Hepatocyte (in vitro differentiated cells): ENCODE measurements at regions not wholly inside any gene's neighbourhood (a gene's known extent, or its start where the extent isn't known, plus 50 kb on each side); places are given as distances from the start of the nearest gene placed in this dataset.

Experiments used
- DNase-seq: peaks from one replicate; pipeline ENCODE4 v3.0.0-alpha.2; 2016; ENCODE audit warnings: low spot score
- H2AFZ ChIP-seq: fragments of 200-600 bp; sonication (generic); 2 replicates; pipeline ENCODE4 v1.6.0; 2016; ENCODE audit warnings: antibody characterized with exemption, mild to moderate bottlenecking
- H3K27ac ChIP-seq: fragments of 200-600 bp; sonication (generic); 2 replicates; pipeline ENCODE4 v1.5.1; 2016; ENCODE audit warnings: mild to moderate bottlenecking
- H3K27me3 ChIP-seq: fragments of 200-600 bp; sonication (generic); 2 replicates; pipeline ENCODE4 v1.6.1; 2016
- H3K36me3 ChIP-seq: fragments of 200-600 bp; sonication (generic); replicated peaks from 2 replicates; pipeline ENCODE4 v1.5.1; 2016; ENCODE audit warnings: low read depth; ENCODE audit not compliant: insufficient read depth
- H3K4me1 ChIP-seq: fragments of 200-600 bp; sonication (generic); 2 replicates; pipeline ENCODE4 v1.5.1; 2016; ENCODE audit warnings: mild to moderate bottlenecking, moderate library complexity; ENCODE audit not compliant: insufficient read depth
- H3K4me2 ChIP-seq: fragments of 200-600 bp; sonication (generic); 2 replicates; pipeline ENCODE4 v1.6.0; 2016
- H3K4me3 ChIP-seq: fragments of 200-600 bp; sonication (generic); 2 replicates; pipeline ENCODE4 v1.5.1; 2016; ENCODE audit warnings: mild to moderate bottlenecking
- H3K79me2 ChIP-seq: fragments of 200-600 bp; sonication (generic); 2 replicates; pipeline ENCODE4 v1.6.0; 2017; ENCODE audit warnings: mild to moderate bottlenecking
- H3K9me2 ChIP-seq: fragments of 200-600 bp; sonication (generic); replicated peaks from 2 replicates; pipeline ENCODE4 v1.6.0; 2017; ENCODE audit warnings: mild to moderate bottlenecking; ENCODE audit not compliant: insufficient read depth
- H3K9me3 ChIP-seq: fragments of 200-600 bp; sonication (generic); 2 replicates; pipeline ENCODE4 v1.5.1; 2016; ENCODE audit warnings: low read depth, mild to moderate bottlenecking
- H4K20me1 ChIP-seq: fragments of 200-600 bp; sonication (generic); 2 replicates; pipeline ENCODE4 v1.6.0; 2016; ENCODE audit warnings: mild to moderate bottlenecking; ENCODE audit not compliant: insufficient read depth, poor library complexity, severe bottlenecking
- CTCF ChIP-seq: fragments of 200-600 bp; sonication (generic); IDR thresholded peaks from 2 replicates; pipeline ENCODE4 v1.5.1; 2016; ENCODE audit warnings: antibody characterized with exemption, mild to moderate bottlenecking; ENCODE audit not compliant: poor library complexity
- EZH2 ChIP-seq: fragments of 200-600 bp; sonication (generic); IDR thresholded peaks from 2 replicates; pipeline ENCODE4 v1.6.1; 2016; ENCODE audit warnings: antibody characterized with exemption, mild to moderate bottlenecking, borderline replicate concordance
- EZH2phosphoT487 ChIP-seq: fragments of 200-600 bp; sonication (generic); IDR thresholded peaks from one replicate; pipeline ENCODE4 v1.6.1; 2018; ENCODE audit warnings: antibody characterized with exemption, mild to moderate bottlenecking, low read depth, moderate library complexity; ENCODE audit not compliant: unreplicated experiment, severe bottlenecking
- WGBS: methylation state at CpG from one replicate; pipeline ENCODE4 v1.1.6; 2016; ENCODE audit warnings: low lambda C conversion rate; ENCODE audit errors: missing lambda C conversion rate; 5-methylcytosine and 5-hydroxymethylcytosine counted together

GRCh38 chr10:43753397-43754061, 104.8 kb upstream of the ZNF32 start:
- DNase-seq: no peak
- Histone ChIP-seq H3K4me2 (no peak overlapping the region), H3K4me1 (no peaks in the 10 kb centered on the region), H3K9me2 (no peaks in the 10 kb centered on the region), H3K36me3 (no peaks in the 10 kb centered on the region), H2AFZ (no peak overlapping the region), H3K4me3 (no peak overlapping the region), H3K79me2 (no peaks in the 10 kb centered on the region), H3K27me3 (no peaks in the 10 kb centered on the region), H4K20me1 (no peaks in the 10 kb centered on the region), H3K9me3 (no peaks in the 10 kb centered on the region), H3K27ac (no peak overlapping the region)
- 95% methylated on average over 18 of the region's 18 CpGs for WGBS
- TF ChIP-seq CTCF (no peak), EZH2phosphoT487 (no peak), EZH2 (no peak)

- H3K27me3 ChIP-seq: no peaks in the 10 kb centered on the region
- no peak for DNase-seq
- 93% methylated on average over 1 of the region's 1 CpG for WGBS
- no peaks in the 10 kb centered on the region for H3K79me2 ChIP-seq
- no peaks in the 10 kb centered on the region for H4K20me1 ChIP-seq
- no peak overlapping the region for H3K4me2 ChIP-seq
- no peaks in the 10 kb centered on the region for H3K4me1 ChIP-seq
- H3K9me2 ChIP-seq: no peaks in the 10 kb centered on the region
- H3K27ac ChIP-seq: no peak overlapping the region
- no peak overlapping the region for H2AFZ ChIP-seq
- H3K4me3 ChIP-seq: no peak overlapping the region
- no peaks in the 10 kb centered on the region for H3K9me3 ChIP-seq
- TF ChIP-seq CTCF: no peak
- no peak for TF ChIP-seq EZH2phosphoT487
- TF ChIP-seq EZH2: no peak
- H3K36me3 ChIP-seq: no peaks in the 10 kb centered on the region
These were observed 104.0 kb upstream of the ZNF32 start for GRCh38 chr10:43752682-43753081.

DNA sequence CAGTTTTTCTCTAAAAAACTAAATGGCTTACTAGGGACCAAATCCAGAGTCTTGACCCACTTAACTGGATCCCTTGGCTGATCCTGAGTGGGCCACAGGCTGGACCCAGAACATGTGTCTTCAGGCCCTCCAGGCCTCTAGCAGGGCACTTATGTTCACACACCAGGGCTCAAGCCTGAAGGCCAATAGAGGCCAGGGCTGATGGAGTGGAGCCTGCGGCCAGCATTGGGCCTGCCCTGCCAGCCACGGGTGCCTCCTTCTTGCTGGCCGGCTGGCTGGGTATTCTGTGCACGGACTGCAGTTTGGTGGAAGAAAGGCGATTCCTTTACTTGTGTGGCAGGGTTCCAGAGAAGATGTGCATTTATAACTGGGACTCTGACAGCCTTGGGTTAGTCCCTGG, 103.0 kb upstream of the ZNF32 start:
- no peak overlapping the region for H3K4me3 ChIP-seq
- no peak overlapping the region for H3K4me2 ChIP-seq
- H3K36me3 ChIP-seq: no peaks in the 10 kb centered on the region
- no peaks in the 10 kb centered on the region for H3K4me1 ChIP-seq
- H3K9me2 ChIP-seq: no peaks in the 10 kb centered on the region
- WGBS: 94% methylated on average over 5 of the region's 5 CpGs
- no peak overlapping the region for H2AFZ ChIP-seq
- H3K79me2 ChIP-seq: no peaks in the 10 kb centered on the region
- H3K27me3 ChIP-seq: no peaks in the 10 kb centered on the region
- DNase-seq: no peak
- TF ChIP-seq EZH2 (no peak), CTCF (no peak), EZH2phosphoT487 (no peak)
- H4K20me1 ChIP-seq: no peaks in the 10 kb centered on the region
- H3K27ac ChIP-seq: no peak overlapping the region
- H3K9me3 ChIP-seq: no peaks in the 10 kb centered on the region
